GM18861 (cell line): ENCODE measurements at regions not wholly inside any gene's neighbourhood (a gene's known extent, or its start where the extent isn't known, plus 50 kb on each side); places are given as distances from the start of the nearest gene placed in this dataset.

Experiments
- ATAC-seq: cut with Tn5 transposase; IDR thresholded peaks from one replicate; pipeline ENCODE4 v1.9.1; 2021; ENCODE audit not compliant: unreplicated experiment

GRCh38 chr16:11439790-11440656 is 94.8 kb downstream of the RMI2 start:
- no peak for ATAC-seq

GRCh38 chr16:11440657-11441012 is 95.4 kb downstream of the RMI2 start:
- ATAC-seq: no peak

- ATAC-seq: no peak
These were observed 100.2 kb downstream of the RMI2 start for GRCh38 chr16:11445486-11445885.

GRCh38 chr16:11446566-11447119 is 101.4 kb downstream of the RMI2 start:
- ATAC-seq: no peak

GRCh38 chr16:11447272-11447671 is 102.0 kb downstream of the RMI2 start:
- no peak for ATAC-seq

GRCh38 chr16:11447836-11448235 is 102.6 kb downstream of the RMI2 start:
- no peak for ATAC-seq

- ATAC-seq: no peak
These were observed 103.6 kb downstream of the RMI2 start for GRCh38 chr16:11448796-11449416.

- no peak for ATAC-seq
These were observed 104.5 kb downstream of the RMI2 start for GRCh38 chr16:11449716-11450115.

GRCh38 chr16:11450136-11450535 is 104.9 kb downstream of the RMI2 start:
- ATAC-seq: no peak

GRCh38 chr16:11452298-11452697 is 107.0 kb downstream of the RMI2 start:
- ATAC-seq: no peak

GRCh38 chr16:11452746-11453389 is 107.6 kb downstream of the RMI2 start:
- ATAC-seq: no peak

GRCh38 chr16:11456741-11457140 is 111.5 kb downstream of the RMI2 start:
- ATAC-seq: no peak

GRCh38 chr16:11459722-11460121 is 114.5 kb downstream of the RMI2 start:
- ATAC-seq: no peak

- no peak for ATAC-seq
These were observed 115.7 kb downstream of the RMI2 start for GRCh38 chr16:11460820-11461594.

- ATAC-seq: no peak
These were observed 116.3 kb downstream of the RMI2 start for GRCh38 chr16:11461595-11461990.

- ATAC-seq: no peak
These were observed 116.8 kb downstream of the RMI2 start for GRCh38 chr16:11462036-11462435.

- no peak for ATAC-seq
These were observed 117.6 kb downstream of the RMI2 start for GRCh38 chr16:11462861-11463260.

- no peak for ATAC-seq
These were observed 119.0 kb downstream of the RMI2 start for GRCh38 chr16:11464241-11464640.

GRCh38 chr16:11465675-11466074 is 120.4 kb downstream of the RMI2 start:
- no peak for ATAC-seq

- no peak for ATAC-seq
These were observed 115.9 kb downstream of the LITAF start for GRCh38 chr16:11470676-11471415.
